Peyer's patch (tissue), 4 donors: ENCODE measurements at regions not wholly inside any gene's neighbourhood (a gene's known extent, or its start where the extent isn't known, plus 50 kb on each side); places are given as distances from the start of the nearest gene placed in this dataset.

Experiments
- DNase-seq, 3 donors: peaks; one replicate each; pipeline ENCODE4 v3.0.0-alpha.2; 2017 to 2019
- H3K27ac ChIP-seq, 4 donors: fragments of 200-600 bp; sonication (generic); one replicate each; pipeline ENCODE4 v1.5.1; 2016 to 2019
- H3K27me3 ChIP-seq, 2 donors: fragments of 200-600 bp; sonication (generic); one replicate each; pipeline ENCODE4 v1.5.1; 2019
- H3K36me3 ChIP-seq, 3 donors: fragments of 200-600 bp; sonication (generic); one replicate each; pipeline ENCODE4 v1.5.1; 2016 to 2019
- H3K4me1 ChIP-seq, 4 donors: fragments of 200-600 bp; sonication (generic); one replicate each; pipeline ENCODE4 v1.5.1; 2016 to 2019
- H3K4me3 ChIP-seq, 4 donors: fragments of 200-600 bp; sonication (generic); 1 replicate in 3 of 4; 2 replicates in 1 of 4; pipeline ENCODE4 v1.5.1; 2016 to 2019; ENCODE audit warnings: mild to moderate bottlenecking in 1 of 4
- H3K9me3 ChIP-seq, 4 donors: fragments of 200-600 bp; sonication (generic); one replicate each; pipeline ENCODE4 v1.5.1; 2016 to 2019; ENCODE audit warnings: mild to moderate bottlenecking in 1 of 4
- CTCF ChIP-seq, 6 experiments: fragments of 450-650 bp in 4 of 6; fragments of 200-600 bp in 2 of 6; sonication (generic) in 1 of 6; IDR thresholded peaks; one replicate each; pipeline ENCODE4 v1.5.1; 2017 to 2019; ENCODE audit warnings: antibody characterized with exemption in 6 of 6, mild to moderate bottlenecking in 3 of 6, moderate library complexity in 1 of 6
- POLR2A ChIP-seq, 2 donors: fragments of 450-650 bp; IDR thresholded peaks; one replicate each; pipeline ENCODE4 v1.5.1; 2017; ENCODE audit warnings: antibody characterized with exemption in 2 of 2, mild to moderate bottlenecking in 2 of 2, moderate library complexity in 2 of 2

GRCh38 chr13:107091861-107092260 lies 523.9 kb upstream of the ARGLU1 start:
- no peak for TF ChIP-seq POLR2A (IDR thresholded peaks at IDR 0.05)
- TF ChIP-seq CTCF (IDR thresholded peaks at IDR 0.05): no peak
- Histone ChIP-seq H3K36me3 (no peaks in the 10 kb centered on the region), H3K4me3 (no peak overlapping the region), H3K27ac (no peak overlapping the region), H3K4me1 (no peaks in the 10 kb centered on the region), H3K9me3 (no peaks in the 10 kb centered on the region), H3K27me3 (no peaks in the 10 kb centered on the region)
- DNase-seq: no peak

DNA sequence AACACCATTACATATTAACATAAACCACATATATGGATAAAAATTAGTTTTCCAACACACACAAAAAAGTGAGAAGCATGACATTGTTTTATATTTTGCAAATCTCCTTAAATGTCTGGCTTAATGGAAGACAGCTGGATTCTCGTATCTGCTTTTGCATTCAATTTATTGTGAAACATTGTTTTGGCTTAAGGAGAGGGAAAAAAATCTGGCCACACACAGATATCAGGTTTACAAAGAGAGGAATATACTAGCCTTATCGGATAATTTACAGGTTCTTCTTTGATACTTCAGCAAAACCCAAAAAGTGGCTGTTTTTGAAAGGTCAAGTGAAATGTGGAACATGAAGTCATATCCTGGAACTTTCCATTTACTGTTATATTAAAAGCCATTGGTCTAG lies 523.5 kb upstream of the ARGLU1 start:
- H3K27ac ChIP-seq: no peak overlapping the region
- no peaks in the 10 kb centered on the region for H3K36me3 ChIP-seq
- H3K27me3 ChIP-seq: no peaks in the 10 kb centered on the region
- H3K9me3 ChIP-seq: no peaks in the 10 kb centered on the region
- no peak for DNase-seq
- TF ChIP-seq CTCF (IDR thresholded peaks at IDR 0.05): no peak
- TF ChIP-seq POLR2A (IDR thresholded peaks at IDR 0.05): no peak
- no peaks in the 10 kb centered on the region for H3K4me1 ChIP-seq
- H3K4me3 ChIP-seq: no peak overlapping the region

GRCh38 chr13:107088061-107088460 lies 520.1 kb upstream of the ARGLU1 start:
- no peaks in the 10 kb centered on the region for H3K9me3 ChIP-seq
- DNase-seq: no peak

DNA sequence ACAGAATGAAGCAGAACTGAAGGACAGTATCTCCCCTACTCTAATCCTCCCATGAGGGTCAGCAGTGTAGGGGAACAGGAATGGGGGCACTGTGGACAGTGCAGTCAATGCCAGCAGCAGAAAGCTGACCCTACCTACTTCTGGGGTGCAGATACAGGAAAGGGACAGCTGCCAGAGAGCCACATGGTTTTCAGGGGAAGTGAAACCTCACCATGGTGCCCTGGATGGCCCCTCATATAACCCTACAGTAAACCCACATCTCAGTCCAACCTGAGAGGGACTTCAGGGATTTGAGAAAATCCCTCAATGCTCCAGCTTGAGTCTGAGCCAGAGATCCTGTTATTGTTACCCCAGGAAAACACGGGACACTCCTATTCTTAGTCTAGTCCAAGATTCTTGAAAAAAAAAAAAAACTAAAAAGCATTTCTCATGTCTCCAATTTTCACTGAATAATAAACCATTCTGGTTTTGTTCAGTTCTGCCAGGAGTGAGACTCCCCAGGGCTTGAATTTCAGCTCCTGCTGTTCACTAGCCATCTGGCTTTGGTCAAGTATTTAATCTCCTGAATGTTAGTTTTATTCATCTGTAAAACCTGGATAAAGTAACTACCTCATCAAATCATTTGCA lies 511.6 kb upstream of the ARGLU1 start:
- H3K4me1 ChIP-seq: no peaks in the 10 kb centered on the region
- DNase-seq: no peak
- no peak overlapping the region for H3K4me3 ChIP-seq
- H3K9me3 ChIP-seq: no peaks in the 10 kb centered on the region
- no peaks in the 10 kb centered on the region for H3K27me3 ChIP-seq
- H3K36me3 ChIP-seq: no peaks in the 10 kb centered on the region
- H3K27ac ChIP-seq: no peak overlapping the region
- TF ChIP-seq POLR2A (IDR thresholded peaks at IDR 0.05) (no peak), CTCF (IDR thresholded peaks at IDR 0.05) (no peak)

More at GRCh38 chr13:107088061-107088460, 520.1 kb upstream of the ARGLU1 start:
- H3K36me3 ChIP-seq: no peaks in the 10 kb centered on the region
- no peaks in the 10 kb centered on the region for H3K4me1 ChIP-seq
- no peak overlapping the region for H3K27ac ChIP-seq
- H3K27me3 ChIP-seq: no peaks in the 10 kb centered on the region
- TF ChIP-seq CTCF (IDR thresholded peaks at IDR 0.05) (no peak), POLR2A (IDR thresholded peaks at IDR 0.05) (no peak)
- no peak overlapping the region for H3K4me3 ChIP-seq

GRCh38 chr13:107078229-107078765 lies 510.4 kb upstream of the ARGLU1 start:
- no peaks in the 10 kb centered on the region for H3K27me3 ChIP-seq
- H3K4me1 ChIP-seq: no peaks in the 10 kb centered on the region
- TF ChIP-seq POLR2A (IDR thresholded peaks at IDR 0.05) (no peak), CTCF (IDR thresholded peaks at IDR 0.05) (no peak)
- H3K9me3 ChIP-seq: no peaks in the 10 kb centered on the region
- no peak overlapping the region for H3K27ac ChIP-seq
- no peak for DNase-seq
- no peaks in the 10 kb centered on the region for H3K36me3 ChIP-seq
- H3K4me3 ChIP-seq: no peak overlapping the region
